ENCODE measurements at regions not wholly inside any gene's neighbourhood (a gene's known extent, or its start where the extent isn't known, plus 50 kb on each side); places are given as distances from the start of the nearest gene placed in this dataset.
"Not testable (repeated sequence)": the region's sequence is repeated elsewhere in the genome, so short reads cannot be mapped to it uniquely, and the experiment has no call there.

DNA sequence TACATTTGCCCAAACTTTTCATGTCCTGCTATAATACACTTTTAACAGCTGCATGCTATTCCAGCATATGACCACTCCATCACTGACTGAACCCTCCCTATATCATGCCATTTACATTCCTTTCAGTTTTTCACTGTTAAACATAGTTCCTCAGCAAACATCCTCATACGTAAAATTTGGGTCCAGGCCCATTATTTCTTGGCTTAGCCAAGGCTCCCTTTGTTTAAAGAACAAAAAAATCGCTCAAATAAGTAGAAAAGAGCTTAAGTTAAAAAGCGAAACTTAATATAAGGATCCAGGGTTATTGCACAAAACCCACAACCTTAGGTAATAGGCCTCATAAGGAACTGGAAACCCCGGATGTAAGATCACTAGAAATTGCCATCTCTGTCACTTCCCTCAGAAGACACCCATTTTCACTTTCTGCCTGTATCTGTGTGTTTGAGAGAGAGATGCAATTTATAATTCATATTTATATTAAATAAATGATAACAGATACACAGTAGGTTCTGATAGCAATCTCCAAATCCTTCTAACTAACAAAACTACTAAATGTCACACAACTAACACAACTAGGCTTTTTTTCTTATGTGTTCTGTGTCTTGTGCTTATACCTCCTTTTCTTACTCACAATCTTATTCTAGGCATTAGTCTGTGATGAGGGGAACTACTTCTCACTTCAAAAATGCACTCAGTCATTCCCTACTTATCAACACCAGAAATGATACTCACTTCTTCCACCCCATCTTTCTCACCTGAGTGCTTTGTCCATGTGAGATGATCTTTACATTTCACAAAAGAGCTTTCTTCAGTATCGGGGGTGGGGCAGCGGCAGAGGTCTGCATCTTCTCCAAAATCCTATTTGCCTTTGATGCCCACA lies 59.9 kb upstream of the FAM241A start:
- DNase-seq (ENCODE audit: low spot score) = no peak

DNA sequence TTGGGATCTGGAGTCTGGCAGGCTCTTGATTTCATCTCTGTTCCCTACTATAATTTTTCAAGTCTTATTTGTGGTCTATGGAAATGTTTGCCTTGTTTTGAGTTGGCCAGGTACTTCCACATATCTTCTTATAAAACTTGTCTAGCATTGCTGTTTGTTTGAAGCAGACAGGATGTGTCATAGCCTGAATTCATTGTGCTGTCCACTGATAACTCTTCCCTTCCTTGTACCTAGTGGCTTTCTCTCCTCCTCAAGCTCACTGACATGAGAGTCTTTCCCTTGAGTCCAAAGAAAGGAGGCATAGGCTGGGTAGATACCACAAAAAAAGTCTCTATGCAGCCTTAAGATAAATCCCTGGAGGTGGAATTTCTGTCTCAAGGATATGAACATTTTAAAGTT lies 59.2 kb upstream of the FAM241A start:
- no peak for DNase-seq (ENCODE audit: low spot score)

DNA sequence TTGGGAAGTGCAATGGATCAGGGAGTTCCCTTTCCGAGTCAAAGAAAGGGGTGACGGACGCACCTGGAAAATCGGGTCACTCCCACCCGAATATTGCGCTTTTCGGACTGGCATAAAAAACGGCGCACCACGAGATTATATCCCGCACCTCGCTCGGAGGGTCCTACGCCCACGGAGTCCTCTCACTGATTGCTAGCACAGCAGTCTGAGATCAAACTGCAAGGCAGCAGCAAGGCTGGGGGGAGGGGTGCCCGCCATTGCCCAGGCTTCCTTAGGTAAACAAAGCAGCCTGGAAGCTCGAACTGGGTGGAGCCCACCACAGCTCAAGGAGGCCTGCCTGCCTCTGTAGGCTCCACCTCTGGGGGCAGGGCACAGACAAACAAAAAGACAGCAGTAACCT lies 58.6 kb upstream of the FAM241A start:
- not testable (repeated sequence) for DNase-seq (ENCODE audit: low spot score)

DNA sequence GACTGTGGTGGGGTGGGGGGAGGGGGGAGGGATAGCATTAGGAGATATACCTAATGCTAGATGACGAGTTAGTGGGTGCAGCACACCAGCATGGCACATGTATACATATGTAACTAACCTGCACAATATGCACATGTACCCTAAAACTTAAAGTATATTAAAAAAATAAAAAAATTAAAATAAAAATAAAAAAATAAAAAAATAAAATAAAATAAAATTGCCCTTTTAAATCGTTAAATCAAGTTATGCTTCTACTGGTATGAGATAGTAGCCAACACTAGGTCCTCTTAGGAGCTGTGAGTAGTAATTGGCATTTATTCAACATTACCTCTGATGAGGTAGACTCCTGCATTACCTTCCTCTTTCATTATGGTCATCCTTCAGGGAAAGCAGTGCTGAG lies 52.9 kb upstream of the FAM241A start:
- not testable (repeated sequence) for DNase-seq (ENCODE audit: low spot score)

DNA sequence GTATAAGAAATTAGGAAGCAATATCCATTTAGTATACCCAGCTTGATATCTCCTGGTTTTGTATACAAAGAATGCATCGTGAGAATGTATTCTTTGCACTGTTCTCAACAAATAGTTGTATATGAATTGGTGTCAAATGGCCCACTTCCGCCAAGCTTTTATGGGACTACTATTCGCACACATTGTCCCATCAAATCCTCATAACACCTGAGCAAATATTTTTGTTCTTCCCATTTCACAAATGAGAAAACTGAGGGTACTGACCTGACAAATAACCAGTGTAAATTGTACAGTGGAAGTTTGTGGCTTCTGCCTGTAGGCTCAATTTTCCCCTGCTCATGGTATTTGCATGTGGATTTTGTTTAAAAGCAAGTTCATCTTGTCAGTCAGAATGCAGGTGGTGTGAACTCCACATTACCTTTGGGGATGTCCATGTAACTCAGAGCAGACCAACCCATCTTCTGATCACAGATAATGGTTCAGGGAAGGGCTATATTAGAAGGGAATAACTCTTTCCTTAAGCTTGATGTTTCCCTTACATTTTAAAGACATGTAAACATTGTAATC lies 51.5 kb upstream of the FAM241A start:
- DNase-seq (ENCODE audit: low spot score) = no peak

DNA sequence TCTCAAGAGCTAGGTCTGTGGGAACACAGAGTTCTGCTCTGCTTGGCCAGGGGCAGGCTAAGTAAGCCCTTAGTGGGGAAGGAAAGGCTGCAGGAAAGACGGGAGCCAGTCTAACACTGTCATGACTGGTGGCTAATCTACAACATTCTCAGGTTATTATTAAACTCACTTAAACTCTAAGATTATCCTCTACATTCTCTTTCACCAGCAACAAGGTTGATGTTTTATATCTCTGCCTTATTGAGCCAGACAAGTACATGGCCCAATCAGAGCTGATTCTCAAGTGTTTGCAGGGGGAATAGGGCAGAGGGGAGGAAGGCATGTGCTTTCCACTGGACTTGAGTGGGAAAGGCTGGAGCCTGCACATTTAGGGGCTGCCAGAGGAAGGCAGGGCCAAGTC lies 50.9 kb upstream of the FAM241A start:
- DNase-seq (ENCODE audit: low spot score) = no peak

Data from NAMALWA (cell line).